ENCODE measurements at regions not wholly inside any gene's neighbourhood (a gene's known extent, or its start where the extent isn't known, plus 50 kb on each side); places are given as distances from the start of the nearest gene placed in this dataset.

DNA sequence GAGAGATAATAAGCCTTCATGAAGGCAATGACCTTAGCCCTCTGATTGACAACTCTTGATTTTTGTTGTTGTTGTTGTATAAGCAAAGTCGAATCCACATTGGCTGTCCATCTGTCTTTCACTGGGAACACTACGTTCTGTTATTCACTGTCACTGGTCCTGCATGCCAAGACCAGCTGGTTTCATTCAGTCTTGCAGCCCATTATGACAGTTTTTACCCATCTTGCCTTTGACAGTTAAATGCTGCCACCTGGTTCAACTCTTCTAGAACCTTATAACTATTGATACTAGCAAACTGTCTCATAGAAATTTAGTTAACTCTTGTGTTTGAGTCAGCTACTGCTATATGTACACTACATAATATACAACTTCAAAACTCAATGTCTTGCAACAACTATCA, 382.3 kb upstream of the CDH10 start:
- TF ChIP-seq, protein P1, sequence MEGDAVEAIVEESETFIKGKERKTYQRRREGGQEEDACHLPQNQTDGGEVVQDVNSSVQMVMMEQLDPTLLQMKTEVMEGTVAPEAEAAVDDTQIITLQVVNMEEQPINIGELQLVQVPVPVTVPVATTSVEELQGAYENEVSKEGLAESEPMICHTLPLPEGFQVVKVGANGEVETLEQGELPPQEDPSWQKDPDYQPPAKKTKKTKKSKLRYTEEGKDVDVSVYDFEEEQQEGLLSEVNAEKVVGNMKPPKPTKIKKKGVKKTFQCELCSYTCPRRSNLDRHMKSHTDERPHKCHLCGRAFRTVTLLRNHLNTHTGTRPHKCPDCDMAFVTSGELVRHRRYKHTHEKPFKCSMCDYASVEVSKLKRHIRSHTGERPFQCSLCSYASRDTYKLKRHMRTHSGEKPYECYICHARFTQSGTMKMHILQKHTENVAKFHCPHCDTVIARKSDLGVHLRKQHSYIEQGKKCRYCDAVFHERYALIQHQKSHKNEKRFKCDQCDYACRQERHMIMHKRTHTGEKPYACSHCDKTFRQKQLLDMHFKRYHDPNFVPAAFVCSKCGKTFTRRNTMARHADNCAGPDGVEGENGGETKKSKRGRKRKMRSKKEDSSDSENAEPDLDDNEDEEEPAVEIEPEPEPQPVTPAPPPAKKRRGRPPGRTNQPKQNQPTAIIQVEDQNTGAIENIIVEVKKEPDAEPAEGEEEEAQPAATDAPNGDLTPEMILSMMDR (conservative IDR thresholded peaks at IDR 0.05; ENCODE audit: low read depth, low read length), result no peak
- TF ChIP-seq EZH2phosphoT487 (IDR thresholded peaks at IDR 0.05; ENCODE audit: borderline replicate concordance, low read length), result no peak
- TF ChIP-seq EZH2 (IDR thresholded peaks at IDR 0.05; ENCODE audit: low read length, unreplicated experiment), result no peak
